Activated gamma-delta T cell treated with anti-CD3 and anti-CD28 coated beads, Interleukin-2, amount 50 U/mL, for 16 hours (primary cell): ENCODE measurements at regions not wholly inside any gene's neighbourhood (a gene's known extent, or its start where the extent isn't known, plus 50 kb on each side); places are given as distances from the start of the nearest gene placed in this dataset.

ENCODE experiments used
- DNase-seq: peaks from one replicate; pipeline ENCODE4 v3.0.0-alpha.2; 2020; ENCODE audit warnings: low read depth

DNA sequence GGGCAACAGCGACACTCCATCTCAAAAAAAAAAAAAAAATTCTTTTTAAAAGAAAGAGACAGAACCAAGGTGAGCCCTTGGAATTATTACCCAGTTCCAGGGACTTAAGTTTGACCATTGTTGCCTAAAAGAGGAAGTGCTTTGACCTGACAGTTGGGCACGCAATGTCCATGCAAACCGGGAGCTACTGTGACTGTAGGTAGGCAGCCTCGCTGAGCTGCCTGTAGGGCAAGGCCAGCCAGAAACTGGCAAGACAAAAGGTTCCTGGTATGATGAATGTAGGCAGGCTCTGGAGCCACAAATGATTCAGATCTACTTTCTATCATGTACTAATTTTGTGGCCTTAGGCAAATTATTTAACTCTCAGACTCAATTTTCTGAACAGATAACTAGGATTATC, 334.8 kb upstream of the ZNF462 start:
- DNase-seq: no peak

DNA sequence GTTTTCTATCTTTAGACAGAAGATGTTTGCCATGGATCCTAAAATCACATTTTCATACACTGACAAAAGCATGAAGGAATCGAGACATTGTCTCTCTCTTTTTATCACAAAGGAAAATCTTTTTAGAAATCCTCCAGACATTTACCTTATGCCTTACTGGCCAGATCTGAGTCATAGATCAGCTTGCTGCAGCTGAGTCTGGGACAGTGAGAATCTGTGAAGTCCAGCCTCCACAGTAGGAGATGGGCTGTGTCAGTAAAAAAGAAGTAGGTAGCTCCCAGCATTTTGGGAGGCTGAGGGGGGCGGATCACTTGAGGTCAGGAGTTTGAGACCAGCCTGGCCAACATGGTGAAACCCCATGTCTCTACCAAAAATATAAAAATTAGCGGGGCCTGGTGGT, 333.4 kb upstream of the ZNF462 start:
- DNase-seq: no peak

DNA sequence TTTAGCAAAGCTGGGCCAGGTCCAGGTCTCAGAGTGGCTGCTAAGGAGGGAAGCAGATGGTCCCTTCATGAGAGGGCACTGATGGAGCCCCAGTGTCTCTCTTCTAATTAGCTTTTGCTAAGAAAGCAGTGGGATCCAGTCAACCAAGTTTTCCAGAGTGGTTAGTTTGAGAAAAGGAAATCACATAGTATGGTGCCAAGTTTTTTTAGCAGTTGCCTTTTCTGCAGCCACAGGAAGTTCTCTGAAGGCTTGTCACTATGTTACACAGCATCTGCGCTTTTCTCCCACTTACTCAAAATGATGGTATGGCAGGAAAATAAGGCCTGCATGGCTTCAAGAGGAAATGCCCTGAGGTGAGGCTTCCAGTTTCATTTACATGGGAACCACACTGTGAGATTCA, 331.5 kb upstream of the ZNF462 start:
- no peak for DNase-seq

DNA sequence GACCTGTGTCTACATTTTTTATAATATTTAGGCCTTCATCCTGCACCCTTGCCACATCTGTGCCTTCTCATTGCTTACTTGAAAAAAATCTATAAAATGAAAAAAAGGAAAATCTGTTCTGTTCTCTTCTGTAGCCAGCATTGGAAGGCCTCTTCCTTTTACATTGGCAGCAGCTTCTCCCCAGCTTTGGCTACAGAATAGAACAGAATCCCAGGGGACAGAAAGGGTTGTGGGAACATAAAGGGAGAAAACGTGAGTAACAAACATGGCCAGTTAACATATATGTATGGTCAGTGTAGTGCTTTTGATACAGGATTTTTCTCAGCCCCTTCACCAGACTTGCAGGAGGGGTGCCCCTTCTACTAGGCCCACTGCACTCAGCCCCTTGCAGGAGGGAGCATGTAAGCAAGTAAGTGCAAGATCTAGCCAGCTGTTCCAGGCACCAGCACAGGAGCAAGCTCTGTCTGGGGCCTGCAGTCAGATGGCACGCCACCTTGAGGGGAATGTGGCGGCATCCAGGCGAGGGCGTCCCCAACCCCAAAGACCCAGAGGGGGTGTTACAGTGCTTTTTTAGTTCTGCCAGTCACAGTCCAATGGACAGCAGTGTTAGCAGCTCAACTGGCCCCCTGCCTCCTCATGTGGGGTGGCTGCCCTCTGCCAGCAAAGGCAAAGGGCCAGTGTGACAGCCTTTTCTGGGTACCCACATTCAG, 330.5 kb upstream of the ZNF462 start:
- no peak for DNase-seq

DNA sequence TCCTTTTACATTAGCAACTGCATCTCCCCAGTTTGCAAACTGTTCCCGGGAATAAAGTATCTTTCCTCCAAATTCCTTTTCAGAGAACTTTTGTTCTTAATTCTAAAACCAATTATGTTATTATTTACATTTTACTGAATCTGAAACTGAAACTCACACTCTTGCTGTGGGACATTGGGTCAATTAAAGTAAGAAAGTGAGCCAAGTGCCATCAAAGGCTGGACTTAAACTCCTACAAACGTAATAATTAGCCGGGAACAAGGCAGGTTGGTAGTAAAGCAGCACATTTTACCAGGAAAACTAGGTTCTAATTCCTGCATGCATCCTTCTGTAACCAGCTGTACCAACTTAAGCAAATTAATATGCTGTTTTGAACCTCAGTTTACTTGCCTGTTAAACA, 328.2 kb upstream of the ZNF462 start:
- no peak for DNase-seq

DNA sequence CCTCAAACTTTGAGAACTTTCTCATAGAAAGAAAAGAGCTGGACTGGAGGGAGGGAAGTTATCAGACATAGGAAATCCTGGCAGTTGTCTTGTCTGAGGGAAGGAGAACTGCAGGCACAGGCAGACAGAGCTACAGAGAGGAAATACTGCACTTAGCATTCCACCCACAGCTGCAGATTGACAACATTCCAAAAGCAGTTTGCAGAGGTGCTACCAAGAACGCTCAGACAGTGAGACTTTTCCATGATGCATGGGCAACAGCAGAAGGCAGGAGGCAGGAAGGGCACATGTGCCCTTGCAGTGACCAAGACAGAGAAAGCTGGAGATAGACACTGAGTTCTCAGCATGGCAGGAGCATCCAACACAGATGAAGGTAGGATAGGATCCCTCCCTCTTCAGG, 327.5 kb upstream of the ZNF462 start:
- DNase-seq: no peak

DNA sequence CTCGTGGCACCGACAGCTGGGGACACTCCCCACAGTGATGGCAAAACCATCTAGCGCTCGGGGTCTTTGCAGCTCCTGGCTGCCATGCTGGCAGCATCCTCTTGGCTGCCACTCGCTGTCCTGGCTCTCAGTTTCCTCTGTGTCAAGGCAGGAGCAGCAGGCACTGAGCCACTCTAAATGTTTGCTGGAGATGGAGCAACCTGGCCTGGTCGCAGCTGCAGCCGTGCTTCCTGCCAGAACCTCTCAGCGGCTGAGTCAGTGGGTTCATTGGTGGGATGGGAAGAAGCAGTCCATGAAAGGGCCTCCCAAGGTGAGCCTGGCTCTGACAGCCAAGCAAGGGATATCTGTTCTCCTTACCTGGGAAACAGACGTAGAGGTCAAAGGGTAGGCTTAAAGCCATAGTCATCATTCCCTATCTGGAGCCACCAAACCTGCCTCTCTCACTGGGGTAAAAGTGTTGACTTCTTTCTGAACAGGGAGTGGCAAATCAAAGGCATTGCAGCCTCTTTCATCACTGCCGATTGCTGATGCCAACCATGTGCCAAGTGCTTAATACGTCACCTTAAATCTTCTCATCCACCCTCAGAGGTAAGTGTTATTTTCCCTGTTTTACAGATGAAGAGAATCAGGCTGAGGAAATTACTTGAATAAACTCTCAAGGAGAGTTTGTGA, 304.8 kb upstream of the ZNF462 start:
- DNase-seq: no peak

DNA sequence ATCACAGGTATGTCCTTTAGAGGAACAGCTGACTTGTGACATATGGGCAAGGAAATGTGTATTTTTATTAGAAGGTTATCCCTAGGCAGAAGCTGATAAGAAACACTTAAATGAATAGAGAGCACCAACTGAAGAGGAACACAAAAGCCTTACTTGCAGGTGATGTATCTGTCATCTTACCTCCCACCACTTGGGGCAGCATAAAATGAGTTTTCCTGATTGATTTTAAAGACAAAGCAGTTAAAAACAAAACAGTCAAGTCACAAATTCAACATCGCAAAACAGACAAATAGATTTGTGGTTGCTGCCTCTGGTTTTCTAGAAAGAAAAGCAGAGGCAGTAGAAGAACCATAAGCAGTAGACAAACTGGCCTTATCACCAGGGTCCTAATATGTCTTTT, 302.4 kb upstream of the ZNF462 start:
- no peak for DNase-seq

DNA sequence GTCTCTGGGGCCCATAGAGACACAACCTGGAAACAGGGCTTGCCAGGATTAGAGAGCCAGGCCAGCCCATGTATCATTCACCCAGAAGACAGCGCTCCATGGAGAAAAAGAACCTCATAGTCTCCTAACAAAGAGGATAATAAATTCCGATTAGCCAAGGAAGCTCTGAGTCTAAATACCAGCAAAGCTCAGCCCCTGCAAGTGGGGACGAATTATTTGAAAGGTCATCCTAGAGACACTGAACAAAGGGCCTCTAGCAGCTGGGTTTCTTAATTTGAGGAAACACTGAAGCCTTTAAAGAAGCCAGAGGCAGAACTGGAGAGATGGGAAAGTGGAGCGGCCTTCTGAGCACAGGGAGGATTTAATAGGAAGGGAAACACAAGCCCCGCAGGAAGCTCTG, 287.1 kb upstream of the ZNF462 start:
- DNase-seq: no peak

DNA sequence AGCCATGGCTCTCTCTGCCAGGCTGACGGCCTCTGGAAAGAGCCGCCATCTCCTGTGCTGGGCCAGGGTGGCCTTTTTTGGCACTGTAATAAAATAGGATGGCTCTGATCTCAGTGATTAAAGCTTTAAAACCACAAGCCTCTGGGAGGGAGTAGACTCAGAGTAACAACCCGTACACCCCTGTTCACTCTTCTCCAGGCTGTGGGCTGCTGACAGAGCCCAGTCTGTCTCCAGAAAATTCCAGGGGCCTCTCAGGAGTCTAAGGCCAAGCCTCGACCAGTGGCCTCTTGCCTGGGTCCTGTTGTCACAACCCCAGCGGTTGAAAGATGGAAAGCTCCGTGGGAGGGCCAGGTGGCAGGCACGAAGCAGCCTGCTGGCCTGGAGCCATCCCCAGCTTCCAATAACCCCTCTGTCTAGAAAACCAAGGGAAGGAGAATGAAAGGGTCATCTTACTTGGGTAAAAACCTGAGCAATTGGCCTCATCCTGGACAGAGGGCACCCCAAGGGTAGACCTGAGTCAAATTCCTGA, 286.7 kb upstream of the ZNF462 start:
- no peak for DNase-seq

DNA sequence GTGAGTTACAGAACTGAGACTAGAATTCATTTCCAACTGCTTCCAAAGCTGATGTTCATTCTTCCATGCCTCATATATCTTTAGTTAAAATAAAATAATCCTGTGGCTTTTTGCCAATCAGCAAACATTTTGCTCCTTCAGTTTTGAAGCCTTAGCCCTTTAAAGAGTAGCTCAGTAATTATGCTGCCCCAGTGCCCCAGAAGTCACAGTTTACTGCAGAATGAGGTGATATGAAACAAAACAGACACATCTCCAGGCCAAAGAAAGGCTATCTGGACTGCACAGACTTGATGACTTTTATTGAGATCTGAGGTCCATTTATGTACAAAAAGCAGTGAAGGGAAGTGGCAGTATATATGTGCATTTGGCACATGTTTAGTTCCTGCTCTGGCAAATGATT, 285.8 kb upstream of the ZNF462 start:
- DNase-seq: no peak

DNA sequence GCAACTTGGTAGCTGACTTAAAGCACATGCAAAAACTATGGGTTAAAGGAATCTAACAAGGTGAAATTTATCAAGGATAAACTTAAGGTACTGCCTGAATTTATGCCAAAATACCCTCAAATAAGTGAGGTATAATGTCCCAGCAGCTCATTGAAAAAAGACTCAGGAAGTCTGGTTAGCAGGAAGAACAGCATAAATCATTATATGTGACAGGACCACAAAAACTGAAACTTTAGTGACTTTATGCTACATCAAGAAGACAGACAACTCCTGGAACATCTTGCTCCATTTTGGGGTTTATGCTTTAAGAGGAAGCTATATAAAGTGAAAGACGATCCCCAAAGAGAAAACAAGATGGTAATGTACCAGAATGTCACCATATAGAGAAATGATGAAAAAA, 282.4 kb upstream of the ZNF462 start:
- no peak for DNase-seq

DNA sequence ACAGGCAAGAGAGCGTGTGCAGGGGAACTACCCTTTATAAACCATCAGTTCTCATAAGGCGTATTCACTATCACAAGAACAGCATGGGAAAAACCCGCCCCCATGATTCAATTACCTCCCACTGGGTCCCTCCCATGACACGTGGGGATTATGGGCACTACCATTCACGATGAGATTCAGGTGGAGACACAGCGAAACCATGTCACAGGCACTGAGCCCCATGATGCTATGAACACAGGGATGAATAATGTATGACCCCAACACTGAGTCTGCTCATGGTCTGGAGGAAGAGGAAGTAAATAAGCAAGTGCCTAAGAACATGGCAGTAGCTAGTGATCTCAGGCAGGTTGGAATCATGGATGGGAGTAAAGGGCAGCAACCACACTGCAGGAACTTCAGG, 281.0 kb upstream of the ZNF462 start:
- DNase-seq: no peak

DNA sequence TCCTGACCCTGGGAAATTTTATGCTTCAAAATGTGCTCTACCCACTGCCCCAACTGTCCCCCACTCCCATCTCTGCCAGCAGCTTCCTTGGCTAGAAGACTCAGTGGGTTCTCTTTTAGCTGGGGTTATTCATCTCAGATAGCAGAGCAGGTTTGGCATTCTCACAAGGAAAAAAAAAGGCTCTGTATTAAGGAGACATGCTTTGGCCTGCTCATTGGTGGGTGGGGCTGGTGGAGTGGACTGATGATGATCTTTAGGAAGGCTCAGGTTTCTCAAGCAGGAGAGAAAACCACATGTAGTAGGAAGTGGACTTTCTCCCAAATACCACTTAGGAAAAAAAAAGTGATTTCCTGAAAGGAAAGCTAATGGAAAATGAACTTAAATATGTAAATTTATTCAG, 279.2 kb upstream of the ZNF462 start:
- no peak for DNase-seq

DNA sequence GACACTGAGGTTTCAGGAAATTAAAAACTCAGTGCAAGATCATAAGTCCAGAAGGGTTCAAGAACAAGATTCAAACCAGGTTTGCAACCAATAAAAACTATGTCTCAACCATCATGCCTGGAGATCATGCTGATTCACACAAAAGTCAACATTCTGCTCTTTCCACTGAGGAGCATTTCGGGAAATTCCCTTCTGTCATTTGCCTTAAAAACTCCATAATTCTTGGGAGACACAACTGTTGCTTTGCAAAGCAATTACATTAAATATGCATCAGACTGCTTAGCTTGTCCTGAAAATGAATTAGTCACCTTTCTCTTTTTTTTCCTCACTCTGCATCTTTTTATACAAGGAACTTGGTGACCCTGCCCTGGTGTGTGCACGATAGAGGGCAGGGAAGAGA, 275.9 kb upstream of the ZNF462 start:
- DNase-seq: no peak

DNA sequence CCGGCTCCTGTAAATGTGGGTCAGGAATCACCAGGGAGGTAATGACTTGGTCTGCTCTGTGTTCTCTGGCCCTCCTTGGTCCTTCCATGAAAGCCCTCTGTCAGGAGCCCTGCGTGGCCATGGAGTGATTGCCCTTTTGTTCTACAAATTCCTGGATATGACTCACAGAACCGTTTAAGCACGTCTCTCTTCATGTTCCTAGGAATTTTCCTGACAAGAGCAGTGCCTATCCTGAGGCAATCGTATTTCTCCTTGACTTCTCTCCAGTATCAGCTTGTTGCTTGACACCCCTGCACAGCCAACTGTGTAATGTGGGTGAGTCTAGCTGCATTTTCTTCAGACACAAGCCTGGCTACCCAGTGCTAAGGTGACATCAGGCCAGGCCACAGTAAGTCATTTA, 274.3 kb upstream of the ZNF462 start:
- no peak for DNase-seq

DNA sequence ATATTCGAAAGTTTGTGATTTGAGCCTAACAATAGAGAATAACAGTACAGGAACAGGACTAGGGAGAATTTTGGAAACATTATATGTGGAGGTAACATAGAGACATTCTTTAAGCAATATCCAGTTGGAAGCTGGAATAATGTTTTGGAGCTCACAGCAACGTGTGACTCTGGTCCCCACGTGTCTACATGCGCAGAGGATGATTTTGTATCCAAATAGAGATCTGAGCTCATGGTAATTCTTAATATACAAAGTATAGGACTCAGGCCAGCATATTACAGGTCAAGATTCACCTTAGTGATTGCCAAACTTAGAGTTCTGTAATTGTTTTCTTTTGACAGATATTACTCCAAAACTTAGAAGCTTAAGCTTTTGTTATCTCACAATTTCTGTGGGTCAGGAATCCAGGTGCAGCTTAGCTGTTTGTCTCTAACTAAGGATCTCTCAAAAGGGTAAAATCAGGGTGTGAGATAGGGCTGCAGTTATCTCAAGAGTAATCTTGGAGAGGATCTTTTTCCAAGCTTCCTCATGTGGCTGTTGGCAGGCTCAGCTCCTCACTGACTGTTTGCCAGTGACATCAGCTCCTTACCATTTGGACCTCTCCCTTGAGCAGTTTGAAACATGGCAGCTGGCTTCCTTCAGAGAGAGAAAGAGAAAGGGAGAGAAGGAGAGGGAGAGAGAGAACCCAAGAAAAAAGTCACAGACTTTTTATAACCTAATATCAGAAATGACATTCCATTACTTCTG, 272.0 kb upstream of the ZNF462 start:
- DNase-seq: no peak

DNA sequence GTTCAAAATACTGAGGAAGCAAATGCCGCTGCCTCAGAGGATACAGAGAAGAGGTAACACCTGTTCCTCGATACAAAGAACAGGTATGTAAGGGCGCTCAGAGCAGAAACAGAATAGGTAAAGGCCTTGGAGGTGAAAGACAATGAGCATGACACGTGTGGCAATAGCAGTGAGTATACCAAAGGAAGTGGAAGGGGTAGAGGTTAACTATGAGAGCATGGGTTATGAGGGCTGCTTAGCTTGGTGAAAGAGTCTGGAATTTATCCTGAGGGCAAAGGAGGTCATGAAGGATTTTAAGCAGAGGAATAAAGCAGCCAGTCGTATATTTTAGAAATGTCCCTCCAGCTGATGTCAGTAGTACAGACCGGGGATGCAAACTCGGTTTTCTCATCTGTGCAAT, 269.8 kb upstream of the ZNF462 start:
- no peak for DNase-seq

DNA sequence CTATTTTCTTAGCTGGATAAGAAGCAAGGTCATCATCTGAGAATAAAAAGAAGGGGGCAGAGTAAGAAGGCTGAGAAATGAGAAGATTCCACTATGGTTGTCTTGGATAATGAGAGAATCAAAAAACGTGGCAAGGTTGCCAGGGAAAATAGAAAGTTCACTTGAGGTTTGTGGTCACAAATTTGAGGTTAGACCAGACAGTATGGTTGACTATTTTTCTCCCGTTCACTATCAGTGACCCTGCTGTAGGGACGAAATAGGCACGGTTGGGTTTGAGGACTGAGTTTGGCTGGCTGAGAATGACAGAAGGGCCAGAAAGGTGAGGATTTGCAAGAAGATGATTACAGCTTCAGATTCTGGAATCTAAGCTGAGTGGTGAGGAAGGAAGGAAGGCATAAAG, 266.0 kb upstream of the ZNF462 start:
- DNase-seq: no peak

DNA sequence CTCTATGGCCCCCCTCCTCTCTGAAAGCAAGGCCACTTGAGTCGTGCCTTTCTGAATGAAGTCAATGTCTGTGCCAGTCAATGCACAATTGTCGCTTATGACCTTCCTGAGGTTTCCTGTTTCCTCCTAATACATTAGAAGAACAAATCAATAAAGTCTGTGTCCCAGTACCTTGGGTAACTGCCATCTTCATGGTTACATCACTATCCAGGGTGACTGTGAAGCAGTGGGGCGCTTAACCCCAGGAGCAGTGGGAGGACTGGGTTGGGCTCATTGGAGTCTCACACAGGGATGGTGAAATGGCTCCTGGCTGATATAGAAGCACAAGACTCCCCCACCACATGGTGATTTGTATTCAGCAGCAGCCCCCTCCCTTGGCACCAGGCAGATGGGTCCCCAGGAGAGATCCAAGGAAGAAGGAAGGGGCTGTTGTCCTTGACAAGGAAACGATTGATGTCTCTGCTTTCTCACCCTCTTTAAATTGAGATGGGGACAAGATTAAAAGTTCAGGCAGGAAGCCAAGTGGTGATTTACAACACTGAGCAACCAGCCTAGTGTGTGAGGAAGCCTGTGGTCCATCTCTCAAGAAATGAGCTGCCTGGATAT, 261.9 kb upstream of the ZNF462 start:
- no peak for DNase-seq

DNA sequence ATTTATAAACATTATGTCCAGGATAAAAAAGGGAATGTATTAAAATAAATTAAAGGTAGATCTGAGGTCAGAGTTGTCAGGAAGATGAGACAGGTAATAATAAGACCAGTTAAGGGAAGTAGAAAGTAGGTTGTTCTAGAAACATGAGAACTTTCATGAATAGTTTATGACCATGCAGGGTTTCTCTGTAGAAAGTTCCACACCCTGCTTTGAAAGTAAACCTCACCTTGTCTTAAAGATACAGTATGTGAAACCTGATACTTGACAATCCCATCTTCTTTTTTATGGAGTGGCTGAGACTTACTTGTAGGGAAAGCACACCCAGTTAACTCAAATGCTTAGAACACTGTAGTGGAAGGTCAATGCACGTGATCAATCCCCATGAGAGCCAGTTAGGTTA, 260.6 kb upstream of the ZNF462 start:
- no peak for DNase-seq

DNA sequence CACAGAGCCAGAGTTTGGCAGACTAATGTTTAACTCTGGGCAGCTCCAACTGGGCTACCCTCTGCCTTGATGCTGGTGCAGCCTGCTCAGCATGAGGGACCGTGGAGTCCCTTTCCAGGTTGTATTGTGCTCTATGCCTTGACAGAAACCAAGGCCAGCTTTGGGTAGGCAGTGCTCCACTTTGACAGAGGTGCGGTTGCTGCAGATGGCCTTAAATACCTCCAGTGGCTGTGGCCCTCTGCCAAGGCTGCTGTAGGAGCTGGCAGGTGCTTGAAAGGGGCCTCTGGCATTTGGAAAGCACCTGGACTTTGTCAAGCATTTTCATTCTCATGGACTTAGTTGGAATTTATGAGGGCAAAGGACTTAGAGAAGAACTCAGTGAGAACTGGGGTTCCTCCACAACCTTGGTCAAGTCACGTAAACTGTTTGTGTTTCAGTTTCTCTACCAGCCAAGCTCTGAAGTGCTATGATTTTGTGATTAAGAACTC, 249.7 kb upstream of the ZNF462 start:
- DNase-seq: no peak
